HG03280 (cell line): ENCODE measurements at regions not wholly inside any gene's neighbourhood (a gene's known extent, or its start where the extent isn't known, plus 50 kb on each side); places are given as distances from the start of the nearest gene placed in this dataset.
"Not testable (repeated sequence)": the region's sequence is repeated elsewhere in the genome, so short reads cannot be mapped to it uniquely, and the experiment has no call there.

Source experiments
- ATAC-seq: cut with Tn5 transposase; IDR thresholded peaks from one replicate; pipeline ENCODE4 v1.9.1; 2021; ENCODE audit warnings: mild to moderate bottlenecking, moderate library complexity; ENCODE audit not compliant: unreplicated experiment

GRCh38 chr13:82467626-82468025, 1414.6 kb downstream of the SLITRK1 start:
- no peak for ATAC-seq

GRCh38 chr13:82459575-82459974, 1422.7 kb downstream of the SLITRK1 start:
- ATAC-seq = not testable (repeated sequence)

GRCh38 chr13:82458169-82458568, 1424.1 kb downstream of the SLITRK1 start:
- no peak for ATAC-seq

- ATAC-seq = not testable (repeated sequence)
Measured at GRCh38 chr13:82457548-82457947, 1424.7 kb downstream of the SLITRK1 start.

- no peak for ATAC-seq
Measured at GRCh38 chr13:82447416-82448077, 1434.7 kb downstream of the SLITRK1 start.

GRCh38 chr13:82439159-82439904, 1442.9 kb downstream of the SLITRK1 start:
- no peak for ATAC-seq

GRCh38 chr13:82438320-82438719, 1444.0 kb downstream of the SLITRK1 start:
- ATAC-seq = no peak

GRCh38 chr13:82436099-82436585, 1446.1 kb downstream of the SLITRK1 start:
- no peak for ATAC-seq

DNA sequence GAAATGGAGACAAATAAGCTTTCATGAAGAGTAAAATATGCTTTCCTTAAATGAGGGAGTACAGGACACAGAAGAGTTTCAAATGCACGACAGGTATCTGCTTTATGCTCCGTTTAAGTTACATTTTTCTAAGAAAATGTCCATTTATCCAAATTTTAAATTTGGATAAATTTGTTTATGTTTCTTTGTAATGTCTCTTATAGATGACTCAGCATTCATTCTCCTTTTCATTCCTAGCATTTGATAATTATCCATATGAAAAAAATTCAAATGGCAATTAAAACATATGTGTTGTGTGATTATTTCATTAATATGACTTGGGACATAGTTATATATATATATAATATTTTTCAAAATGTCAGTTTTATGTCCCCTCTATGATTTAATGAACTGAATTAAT, 1449.3 kb downstream of the SLITRK1 start:
- no peak for ATAC-seq

GRCh38 chr13:82412749-82413148, 1469.5 kb downstream of the SLITRK1 start:
- no peak for ATAC-seq

GRCh38 chr13:82407321-82407720, 1475.0 kb downstream of the SLITRK1 start:
- no peak for ATAC-seq

GRCh38 chr13:82374719-82375118, 1507.6 kb downstream of the SLITRK1 start:
- no peak for ATAC-seq

DNA sequence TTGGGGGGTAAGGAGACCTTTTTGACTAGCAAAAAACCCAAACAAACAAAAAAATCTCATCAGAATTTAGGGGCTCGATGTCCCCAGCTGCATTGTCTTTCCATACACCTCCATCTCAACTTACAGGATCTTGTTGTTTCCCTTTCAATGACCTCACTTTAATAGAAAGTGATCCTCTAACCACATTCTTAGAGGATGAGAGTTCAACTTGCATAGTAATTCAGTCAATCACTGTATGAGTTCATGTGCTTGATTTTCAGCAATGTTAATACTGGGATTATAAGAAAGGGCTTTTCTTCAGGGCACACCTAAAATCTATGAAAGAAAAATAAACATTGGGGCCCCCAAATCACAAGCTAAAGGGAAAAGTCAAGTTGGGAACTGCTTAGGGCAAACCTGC, 1512.0 kb downstream of the SLITRK1 start:
- no peak for ATAC-seq

GRCh38 chr13:82364525-82364924, 1517.7 kb downstream of the SLITRK1 start:
- no peak for ATAC-seq

DNA sequence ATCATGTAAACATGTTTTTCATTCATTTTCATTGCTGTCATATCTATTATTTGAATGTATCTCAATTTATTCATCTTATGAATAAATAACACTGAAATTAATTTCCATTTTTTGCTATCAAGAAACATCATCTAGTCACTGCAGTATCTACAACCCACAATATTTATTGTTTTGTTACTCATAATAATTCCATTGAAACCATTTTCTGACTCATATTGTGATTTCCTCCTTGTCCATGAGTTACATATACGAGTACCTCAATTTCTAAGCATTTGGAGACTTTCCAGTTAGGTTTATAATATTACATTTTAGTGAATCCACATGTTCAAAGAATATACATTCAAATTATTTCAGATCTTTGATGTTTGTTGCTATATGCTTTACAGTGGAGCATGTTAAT, 1524.0 kb downstream of the SLITRK1 start:
- ATAC-seq = no peak

DNA sequence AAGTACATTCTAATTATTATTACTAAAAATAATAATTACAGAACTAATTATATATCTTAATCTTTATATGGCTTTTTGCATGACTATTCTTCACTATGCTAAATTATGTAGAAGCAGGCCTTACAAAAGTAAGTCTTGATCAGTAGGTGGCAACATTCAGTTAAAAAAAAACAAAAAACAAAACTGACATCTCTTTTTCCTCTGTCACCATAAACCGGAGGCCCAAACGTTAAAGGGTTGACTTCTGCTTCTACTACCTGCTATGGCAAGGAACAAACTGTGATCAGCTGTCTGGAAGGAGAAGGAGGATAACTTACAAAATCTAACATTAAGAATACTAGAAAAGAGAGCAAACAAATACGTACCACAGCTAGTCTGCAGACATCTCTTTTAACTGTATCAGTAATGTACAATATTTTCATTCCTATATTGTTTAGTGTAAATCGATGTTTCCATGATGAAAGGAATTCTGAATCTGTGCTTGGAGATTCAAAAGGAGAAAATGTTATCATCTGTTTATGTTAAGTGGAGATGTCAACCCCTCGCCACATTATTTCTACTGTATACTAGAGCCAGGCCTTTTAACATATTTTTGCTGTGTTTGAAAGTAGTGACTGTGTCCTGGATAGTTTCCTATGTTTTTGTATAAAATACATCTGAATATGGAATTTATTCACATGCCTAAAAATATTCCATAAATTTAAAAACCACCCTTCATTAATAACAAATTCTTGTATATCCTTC, 1525.4 kb downstream of the SLITRK1 start:
- ATAC-seq = no peak

- ATAC-seq = no peak
Measured at GRCh38 chr13:82344867-82345266, 1537.4 kb downstream of the SLITRK1 start.

- ATAC-seq = no peak
Measured at GRCh38 chr13:82341116-82341515, 1541.2 kb downstream of the SLITRK1 start.

DNA sequence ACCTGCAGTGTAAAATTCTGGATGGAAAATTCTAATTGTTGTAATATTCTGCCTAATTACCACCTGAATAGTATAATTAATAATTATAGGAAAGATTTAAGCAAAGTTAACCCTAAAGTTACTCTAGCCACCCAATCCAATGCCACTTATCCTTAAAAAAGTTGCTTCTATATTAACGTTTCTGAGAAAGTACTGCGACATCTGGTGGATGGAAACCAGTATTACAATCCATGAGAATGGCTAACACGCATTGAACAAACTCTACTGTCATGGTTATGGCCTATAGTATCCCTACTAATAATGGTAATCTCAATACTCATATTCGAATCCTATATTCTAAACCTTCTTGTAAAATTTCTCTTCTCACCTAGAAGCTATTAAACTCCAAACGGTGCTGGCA, 1551.8 kb downstream of the SLITRK1 start:
- ATAC-seq = no peak

GRCh38 chr13:82323101-82323500, 1559.2 kb downstream of the SLITRK1 start:
- no peak for ATAC-seq

DNA sequence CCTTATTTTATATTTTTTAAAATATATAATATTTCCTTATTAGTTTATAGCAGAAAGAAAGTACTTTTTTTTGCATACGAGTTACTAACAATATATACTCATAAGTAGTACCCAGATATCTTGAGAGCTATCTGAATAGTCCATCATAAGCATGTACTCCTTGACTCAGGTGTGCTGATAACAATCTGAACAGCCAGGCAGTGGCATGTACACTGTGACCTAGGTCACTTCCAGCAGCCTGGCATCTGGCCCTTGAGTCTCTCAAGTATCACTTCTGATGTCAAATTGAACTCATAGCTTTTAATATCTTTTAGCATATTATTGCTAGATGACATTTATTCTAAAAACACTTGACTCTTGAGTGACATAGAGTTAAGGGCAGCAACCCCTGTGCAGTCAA, 1576.7 kb downstream of the SLITRK1 start:
- no peak for ATAC-seq

- no peak for ATAC-seq
Measured at GRCh38 chr13:82298106-82298505, 1584.2 kb downstream of the SLITRK1 start.
